Activated CD4-positive, alpha-beta memory T cell treated with anti-CD3 and anti-CD28 coated beads, Interleukin-2, amount 10 ng/mL, durations not matched to agents 7 days and 5 days (primary cell): ENCODE measurements at regions not wholly inside any gene's neighbourhood (a gene's known extent, or its start where the extent isn't known, plus 50 kb on each side); places are given as distances from the start of the nearest gene placed in this dataset.

Experiments used
- CTCF ChIA-PET: fragments of 350-600 bp; sonication (Branson Sonifier 250); formaldehyde crosslinking; loops from one replicate; lab custom pipeline; 2021; ENCODE audit warnings: antibody characterized with exemption, inconsistent platforms; lab: Charles Lee
- POLR2A ChIA-PET: fragments of 350-600 bp; sonication (Branson Sonifier 250); formaldehyde crosslinking; loops from one replicate; lab custom pipeline; 2021; ENCODE audit warnings: antibody characterized with exemption; lab: Charles Lee
- DNase-seq: peaks from one replicate; pipeline ENCODE4 v3.0.0-alpha.2; 2020
- H3K27ac Mint-ChIP-seq: one replicate; pipeline ENCODE4 v1.8.0; 2021; ENCODE audit warnings: mild to moderate bottlenecking, mixed read lengths
- H3K27me3 Mint-ChIP-seq: one replicate; pipeline ENCODE4 v1.8.0; 2021; ENCODE audit warnings: mixed read lengths
- H3K36me3 Mint-ChIP-seq: one replicate; pipeline ENCODE4 v1.8.0; 2021; ENCODE audit warnings: low read depth, mixed read lengths
- H3K4me1 Mint-ChIP-seq: one replicate; pipeline ENCODE4 v1.8.0; 2021; ENCODE audit warnings: mixed read lengths
- H3K4me3 Mint-ChIP-seq: one replicate; pipeline ENCODE4 v1.8.0; 2021; ENCODE audit warnings: mild to moderate bottlenecking, mixed read lengths
- H3K9me3 Mint-ChIP-seq: one replicate; pipeline ENCODE4 v1.8.0; 2021; ENCODE audit warnings: mixed read lengths

DNA sequence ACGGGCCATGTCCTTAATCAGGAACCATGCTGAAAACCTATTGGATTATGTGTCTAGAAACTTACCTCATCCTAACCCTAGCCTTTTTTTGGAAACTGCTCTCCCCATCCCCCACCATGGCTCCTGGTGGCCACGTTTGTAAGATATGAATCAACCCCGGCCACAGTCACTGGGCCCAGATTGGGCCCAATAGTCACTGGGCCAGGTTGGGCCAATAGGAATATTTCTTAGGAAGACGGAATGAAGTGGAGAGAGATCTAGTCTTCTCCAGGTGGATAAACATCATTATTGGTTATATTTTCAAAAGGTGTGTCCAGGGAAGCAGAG lies 468.7 kb downstream of the ARHGEF28 start:
- Mint-ChIP-seq H3K27ac (no peak overlapping the region), H3K9me3 (peaks cover 5% of the 10 kb centered on the region), H3K4me1 (no peaks in the 10 kb centered on the region), H3K36me3 (no peaks in the 10 kb centered on the region), H3K27me3 (peaks cover 5% of the 10 kb centered on the region), H3K4me3 (no peak overlapping the region)
- ChIA-PET CTCF (no interaction called here), POLR2A (no interaction called here)
- DNase-seq = no peak

DNA sequence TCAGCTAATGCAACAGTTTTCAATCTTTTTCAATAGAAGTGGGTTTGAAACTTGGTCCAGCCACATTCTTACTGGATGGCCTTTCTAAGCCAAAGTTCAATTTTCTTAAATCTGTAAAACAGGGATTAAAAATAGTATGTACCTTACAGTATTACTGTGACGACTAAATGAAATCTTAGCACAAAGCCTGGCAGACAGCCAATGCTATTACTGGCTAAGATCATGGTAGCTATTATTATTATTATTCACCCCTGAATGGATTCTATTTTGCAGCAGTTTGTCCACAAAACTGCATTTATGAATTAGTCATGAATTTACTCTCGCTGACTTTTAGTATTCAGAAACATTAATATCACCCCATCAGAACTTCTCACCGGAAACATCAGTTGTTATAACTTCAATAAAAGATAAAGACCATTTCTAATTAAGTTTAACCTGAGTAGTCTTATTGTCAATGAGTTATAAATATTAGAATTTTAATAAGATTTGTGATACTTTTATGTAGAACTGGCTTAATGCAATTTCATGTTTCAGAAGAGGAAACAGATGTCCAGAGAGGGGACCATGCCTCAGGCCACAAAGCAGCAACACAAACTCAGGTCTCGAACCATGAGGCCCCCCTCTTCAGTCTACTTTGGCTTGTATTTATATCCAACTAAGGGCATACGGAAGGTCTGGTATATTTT lies 468.2 kb downstream of the ARHGEF28 start:
- H3K36me3 Mint-ChIP-seq = no peaks in the 10 kb centered on the region
- H3K27me3 Mint-ChIP-seq = peaks cover 5% of the 10 kb centered on the region
- no peak for DNase-seq
- ChIA-PET POLR2A (no interaction called here), CTCF (no interaction called here)
- no peak overlapping the region for H3K4me3 Mint-ChIP-seq
- no peak overlapping the region for H3K27ac Mint-ChIP-seq
- H3K9me3 Mint-ChIP-seq = peaks cover 1% of the 10 kb centered on the region
- no peaks in the 10 kb centered on the region for H3K4me1 Mint-ChIP-seq

DNA sequence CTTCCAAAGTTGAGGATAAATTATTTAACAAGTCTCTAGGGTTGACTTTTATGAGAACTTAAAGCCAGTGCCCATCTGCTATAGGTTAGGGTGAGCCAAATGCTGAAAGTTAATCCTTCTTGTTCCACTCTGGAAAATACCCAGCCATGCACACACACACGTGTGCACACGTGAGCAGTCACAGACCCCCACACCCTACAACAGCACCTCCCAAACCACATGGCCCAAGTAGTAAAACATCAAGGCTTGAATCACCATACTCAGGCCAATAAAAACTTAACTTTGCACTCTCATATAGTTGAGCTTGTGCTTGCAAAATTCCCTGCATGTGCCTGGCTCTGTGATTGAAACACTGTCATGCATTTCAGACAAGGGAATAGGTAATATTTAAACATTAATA lies 467.6 kb downstream of the ARHGEF28 start:
- no peaks in the 10 kb centered on the region for H3K4me1 Mint-ChIP-seq
- ChIA-PET CTCF (no interaction called here), POLR2A (no interaction called here)
- H3K4me3 Mint-ChIP-seq = no peak overlapping the region
- no peaks in the 10 kb centered on the region for H3K9me3 Mint-ChIP-seq
- H3K36me3 Mint-ChIP-seq = no peaks in the 10 kb centered on the region
- peaks cover 8% of the 10 kb centered on the region for H3K27me3 Mint-ChIP-seq
- no peak for DNase-seq
- no peak overlapping the region for H3K27ac Mint-ChIP-seq

DNA sequence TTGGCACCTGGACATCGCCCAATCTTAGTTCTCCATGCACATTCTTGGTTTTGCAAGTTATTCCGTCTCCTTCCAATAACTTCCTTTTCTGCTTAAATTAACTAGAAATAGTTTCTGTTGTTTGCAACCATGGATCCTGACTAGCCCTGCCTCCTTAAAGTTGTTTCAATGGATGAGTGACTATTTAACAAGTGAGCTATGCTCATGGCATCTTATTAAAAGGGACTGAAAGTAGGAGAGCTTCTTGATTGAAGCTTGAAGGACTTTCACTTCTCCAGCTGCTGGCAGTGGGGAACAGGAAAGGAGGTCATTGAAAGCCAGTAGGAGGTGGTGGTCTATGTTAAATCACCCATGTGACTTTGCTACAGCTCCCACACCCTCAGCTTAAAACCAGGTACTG lies 466.8 kb downstream of the ARHGEF28 start:
- H3K27me3 Mint-ChIP-seq = peaks cover 5% of the 10 kb centered on the region
- ChIA-PET POLR2A (no interaction called here), CTCF (no interaction called here)
- H3K9me3 Mint-ChIP-seq = no peaks in the 10 kb centered on the region
- H3K27ac Mint-ChIP-seq = no peak overlapping the region
- DNase-seq = no peak
- H3K4me3 Mint-ChIP-seq = no peak overlapping the region
- no peaks in the 10 kb centered on the region for H3K4me1 Mint-ChIP-seq
- H3K36me3 Mint-ChIP-seq = no peaks in the 10 kb centered on the region

DNA sequence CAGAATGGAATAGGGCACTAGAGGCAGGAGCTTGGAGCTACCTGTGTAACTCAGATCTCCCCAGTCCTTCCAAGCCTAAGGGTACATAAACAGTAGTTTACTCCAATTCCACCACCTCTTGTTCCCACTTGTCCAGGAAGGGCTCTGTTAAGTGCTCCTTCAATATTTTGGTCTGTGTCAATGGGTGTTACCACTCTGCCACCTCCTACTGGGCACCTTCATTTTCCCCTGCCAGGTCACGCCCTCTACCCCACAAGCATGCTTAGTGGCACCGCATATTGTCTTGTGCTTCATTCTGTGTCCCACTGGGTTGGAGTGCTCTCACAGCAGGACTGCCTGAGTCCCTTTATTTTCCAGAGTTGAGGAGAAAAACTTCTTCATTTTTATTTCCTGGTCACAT lies 459.8 kb downstream of the ARHGEF28 start:
- Mint-ChIP-seq H3K4me1 (no peaks in the 10 kb centered on the region), H3K9me3 (no peaks in the 10 kb centered on the region), H3K27ac (no peak overlapping the region), H3K4me3 (no peak overlapping the region), H3K36me3 (no peaks in the 10 kb centered on the region), H3K27me3 (peaks cover 11% of the 10 kb centered on the region)
- ChIA-PET CTCF (no interaction called here), POLR2A (no interaction called here)
- no peak for DNase-seq

DNA sequence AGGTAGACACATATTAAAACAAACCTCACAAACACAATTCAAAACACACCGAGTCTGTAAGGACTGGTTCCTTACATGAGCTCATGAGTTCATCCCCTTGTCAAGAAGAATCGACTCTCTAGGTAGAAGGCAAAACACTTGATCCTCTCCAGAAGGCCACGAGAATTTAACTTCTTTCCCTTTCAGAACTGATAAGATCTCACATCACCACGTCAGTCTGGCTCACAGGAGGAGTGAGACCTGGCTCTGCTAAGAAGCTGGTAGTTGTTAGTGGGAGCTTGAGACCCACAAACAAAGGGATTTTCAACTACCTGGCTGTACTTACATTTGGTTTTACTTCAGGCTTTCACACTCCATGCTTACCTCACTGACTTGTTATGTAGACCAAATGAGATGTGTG lies 459.2 kb downstream of the ARHGEF28 start:
- DNase-seq = no peak
- Mint-ChIP-seq H3K4me3 (no peak overlapping the region), H3K27ac (no peak overlapping the region), H3K27me3 (peaks cover 11% of the 10 kb centered on the region), H3K9me3 (no peaks in the 10 kb centered on the region), H3K4me1 (no peaks in the 10 kb centered on the region), H3K36me3 (no peaks in the 10 kb centered on the region)
- POLR2A ChIA-PET = no interaction called here
- CTCF ChIA-PET = no interaction called here

DNA sequence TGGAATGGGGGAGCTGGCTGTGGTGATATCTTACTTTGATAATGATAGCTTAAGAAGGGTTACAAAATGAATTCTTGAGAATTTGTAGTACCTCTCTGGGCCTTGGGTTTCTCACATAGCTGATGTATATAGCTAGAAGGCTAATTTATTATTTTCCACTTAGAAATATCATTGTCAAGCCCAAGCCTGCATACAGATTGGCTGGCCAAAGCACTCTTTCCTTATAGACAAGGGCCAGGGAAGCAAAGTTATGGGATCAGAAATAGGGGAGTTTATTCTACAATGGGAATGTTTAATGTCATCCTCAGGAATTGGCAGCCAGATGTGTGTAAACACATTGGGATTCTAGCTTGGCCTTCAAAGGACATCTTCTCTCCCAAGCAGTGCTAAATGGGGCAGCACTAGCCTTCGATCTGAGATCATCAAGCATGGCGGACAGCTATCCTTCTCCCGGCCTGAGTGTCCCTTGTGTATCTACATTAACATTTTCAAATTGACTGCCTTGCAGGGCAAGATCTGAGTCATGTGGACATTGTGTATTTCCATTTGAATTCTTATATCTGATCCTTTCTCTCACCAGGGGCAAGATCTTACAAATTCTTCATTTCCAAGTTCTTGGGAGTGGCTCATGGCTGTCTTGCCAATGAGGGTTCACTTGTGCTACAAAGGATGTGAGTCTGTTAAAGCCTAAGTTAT lies 457.2 kb downstream of the ARHGEF28 start:
- peaks cover 7% of the 10 kb centered on the region for H3K27me3 Mint-ChIP-seq
- DNase-seq = no peak
- H3K4me1 Mint-ChIP-seq = no peaks in the 10 kb centered on the region
- CTCF ChIA-PET = no interaction called here
- H3K27ac Mint-ChIP-seq = no peak overlapping the region
- POLR2A ChIA-PET = no interaction called here
- H3K4me3 Mint-ChIP-seq = no peak overlapping the region
- no peaks in the 10 kb centered on the region for H3K9me3 Mint-ChIP-seq
- no peaks in the 10 kb centered on the region for H3K36me3 Mint-ChIP-seq

DNA sequence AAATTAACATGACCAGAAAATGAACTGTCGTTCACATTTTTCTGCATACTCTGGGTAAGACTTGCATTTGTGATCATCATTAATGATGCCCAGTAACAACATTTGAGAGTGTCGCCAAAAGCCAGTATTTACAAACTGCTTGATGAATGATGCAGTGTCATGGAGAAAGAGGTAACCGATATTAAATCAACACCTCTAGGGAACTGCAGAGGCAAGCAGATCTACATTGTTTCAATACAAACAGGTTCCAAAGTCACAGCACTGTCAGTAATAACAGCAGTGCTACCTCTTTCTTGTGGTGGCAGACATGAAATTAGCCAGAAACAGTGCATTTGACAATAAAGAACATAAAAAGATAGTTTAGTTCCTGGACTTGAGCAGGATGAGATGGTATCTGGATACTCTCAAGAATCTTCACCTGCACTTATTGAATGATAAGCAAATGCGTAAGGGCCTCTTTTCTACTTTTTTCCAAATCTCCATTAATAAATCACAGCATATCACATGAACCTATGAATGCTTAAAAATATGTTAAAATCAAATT lies 456.6 kb downstream of the ARHGEF28 start:
- H3K27me3 Mint-ChIP-seq = peaks cover 9% of the 10 kb centered on the region
- no peak overlapping the region for H3K27ac Mint-ChIP-seq
- no peaks in the 10 kb centered on the region for H3K36me3 Mint-ChIP-seq
- ChIA-PET POLR2A (no interaction called here), CTCF (no interaction called here)
- no peak for DNase-seq
- H3K9me3 Mint-ChIP-seq = no peaks in the 10 kb centered on the region
- H3K4me1 Mint-ChIP-seq = no peaks in the 10 kb centered on the region
- no peak overlapping the region for H3K4me3 Mint-ChIP-seq

DNA sequence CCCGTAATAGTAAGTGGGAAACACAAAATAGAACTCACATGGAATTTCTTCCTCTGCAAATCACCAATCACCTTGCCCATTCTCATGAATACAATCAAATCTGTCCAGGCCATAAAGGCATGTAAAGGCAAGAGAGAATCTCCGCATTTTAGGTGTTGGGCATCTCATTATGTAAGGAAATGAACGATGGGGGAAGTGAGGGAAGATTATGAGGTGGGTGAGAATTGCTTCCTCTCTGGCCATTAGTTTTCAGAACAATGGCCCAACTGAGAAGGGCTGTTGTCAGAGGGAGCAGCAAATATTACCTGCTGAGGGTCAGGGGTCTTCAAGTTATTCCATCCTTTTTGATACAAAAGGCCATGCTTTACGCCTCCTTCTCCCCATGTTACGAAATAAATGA lies 455.1 kb downstream of the ARHGEF28 start:
- Mint-ChIP-seq H3K9me3 (no peaks in the 10 kb centered on the region), H3K27me3 (peaks cover 11% of the 10 kb centered on the region), H3K27ac (no peak overlapping the region), H3K4me3 (no peak overlapping the region), H3K4me1 (no peaks in the 10 kb centered on the region), H3K36me3 (no peaks in the 10 kb centered on the region)
- POLR2A ChIA-PET = no interaction called here
- DNase-seq = no peak
- CTCF ChIA-PET = no interaction called here

DNA sequence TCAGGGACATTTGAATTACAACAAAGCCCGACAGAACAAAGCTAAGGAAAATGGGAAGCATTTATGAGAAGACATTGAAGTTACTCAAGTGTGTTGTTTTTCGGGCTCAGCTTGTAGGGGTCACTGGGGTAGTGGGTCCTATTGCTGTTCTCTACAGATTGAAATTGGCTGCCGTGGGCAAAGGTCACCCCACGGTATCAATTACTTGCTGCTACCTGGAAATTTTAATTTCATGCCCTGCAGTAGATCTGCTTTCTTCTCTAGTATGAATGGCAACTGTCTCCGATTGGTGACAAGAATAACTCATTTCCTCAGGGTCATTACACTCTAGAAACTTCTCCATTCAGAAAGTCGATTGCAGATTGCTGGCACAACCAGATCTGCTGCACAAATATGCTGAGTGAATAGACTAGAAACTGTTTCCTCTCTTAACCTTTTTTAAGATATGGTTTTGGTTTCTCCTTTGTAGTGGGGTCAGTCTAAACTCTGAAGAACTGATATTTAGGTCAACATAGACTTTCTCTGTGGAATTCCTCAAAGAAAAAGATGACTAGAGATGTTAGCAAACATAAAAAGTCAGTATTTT lies 454.1 kb downstream of the ARHGEF28 start:
- Mint-ChIP-seq H3K27ac (no peak overlapping the region), H3K9me3 (no peaks in the 10 kb centered on the region), H3K27me3 (peaks cover 9% of the 10 kb centered on the region), H3K4me3 (no peak overlapping the region), H3K4me1 (no peaks in the 10 kb centered on the region), H3K36me3 (no peaks in the 10 kb centered on the region)
- no peak for DNase-seq
- CTCF ChIA-PET = no interaction called here
- POLR2A ChIA-PET = no interaction called here

DNA sequence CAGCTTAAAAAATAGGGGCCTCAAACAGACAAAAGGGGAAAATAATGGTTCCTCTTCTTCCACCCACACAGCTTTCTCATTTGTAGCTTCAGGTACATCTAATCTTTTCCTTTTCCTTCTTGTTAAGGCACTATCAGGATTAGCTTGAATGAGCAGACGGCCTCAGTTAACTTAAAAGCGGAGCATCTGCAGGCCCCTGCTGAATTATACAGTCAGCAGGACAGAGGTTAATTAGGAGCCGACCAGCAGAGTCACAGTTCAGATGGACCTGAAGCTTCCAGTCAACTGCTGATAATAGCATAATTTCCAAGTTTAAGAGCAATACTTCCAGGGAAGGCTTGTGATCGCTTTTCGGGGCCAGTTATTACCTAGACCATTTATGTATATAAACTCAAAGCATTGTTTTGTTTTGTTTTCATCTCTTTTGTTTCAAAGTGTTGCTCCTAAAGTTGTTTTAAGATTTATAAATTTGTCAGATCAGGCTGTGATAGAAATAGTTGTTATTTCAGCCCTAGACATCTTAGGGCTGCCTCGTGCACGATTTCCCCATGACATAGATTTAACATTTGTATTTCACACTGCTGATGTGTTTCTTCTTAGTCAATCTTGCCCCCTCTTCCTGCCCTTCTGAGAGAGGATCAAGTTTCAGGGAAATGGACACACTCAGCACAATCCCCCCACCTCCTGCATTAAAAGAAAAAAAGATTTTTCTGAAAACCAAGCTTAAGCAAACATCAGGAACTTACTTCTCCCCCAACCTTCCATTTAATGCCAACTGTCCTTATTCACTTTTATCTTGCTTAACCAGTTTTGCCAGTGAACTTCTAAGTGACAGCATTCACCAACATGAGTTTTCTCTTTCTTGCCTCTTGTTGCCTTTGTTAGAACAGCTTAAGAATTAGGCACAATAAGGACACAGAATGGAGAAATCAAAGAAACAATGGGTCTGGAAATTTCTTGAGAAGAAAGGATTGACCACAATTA lies 449.8 kb downstream of the ARHGEF28 start:
- H3K4me1 Mint-ChIP-seq = no peaks in the 10 kb centered on the region
- CTCF ChIA-PET = no interaction called here
- H3K4me3 Mint-ChIP-seq = no peak overlapping the region
- no peak for DNase-seq
- H3K9me3 Mint-ChIP-seq = no peaks in the 10 kb centered on the region
- POLR2A ChIA-PET = no interaction called here
- no peaks in the 10 kb centered on the region for H3K36me3 Mint-ChIP-seq
- H3K27me3 Mint-ChIP-seq = peaks cover 9% of the 10 kb centered on the region
- no peak overlapping the region for H3K27ac Mint-ChIP-seq

DNA sequence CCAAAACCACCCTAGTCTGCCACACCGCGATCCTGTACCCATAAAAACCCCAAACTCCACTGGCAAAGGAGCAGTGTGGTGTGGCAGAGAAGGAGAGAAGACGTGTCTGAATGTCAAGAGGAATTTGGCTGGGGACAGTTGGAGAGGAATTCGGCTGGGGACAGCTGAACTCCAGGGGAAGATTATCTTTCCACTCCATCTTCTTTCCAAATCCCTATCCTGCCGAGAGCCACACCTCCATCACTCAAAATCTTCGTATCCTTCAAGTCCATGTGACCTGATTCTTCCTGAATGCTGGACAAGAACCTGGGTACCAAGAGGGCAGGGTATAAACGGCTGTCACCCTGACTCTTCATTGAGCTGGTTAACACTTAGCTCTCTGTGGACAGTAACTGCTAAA lies 448.1 kb downstream of the ARHGEF28 start:
- Mint-ChIP-seq H3K9me3 (no peaks in the 10 kb centered on the region), H3K36me3 (no peaks in the 10 kb centered on the region), H3K27ac (no peak overlapping the region), H3K27me3 (peaks cover 9% of the 10 kb centered on the region), H3K4me3 (no peak overlapping the region), H3K4me1 (no peaks in the 10 kb centered on the region)
- no peak for DNase-seq
- POLR2A ChIA-PET = no interaction called here
- CTCF ChIA-PET = no interaction called here

DNA sequence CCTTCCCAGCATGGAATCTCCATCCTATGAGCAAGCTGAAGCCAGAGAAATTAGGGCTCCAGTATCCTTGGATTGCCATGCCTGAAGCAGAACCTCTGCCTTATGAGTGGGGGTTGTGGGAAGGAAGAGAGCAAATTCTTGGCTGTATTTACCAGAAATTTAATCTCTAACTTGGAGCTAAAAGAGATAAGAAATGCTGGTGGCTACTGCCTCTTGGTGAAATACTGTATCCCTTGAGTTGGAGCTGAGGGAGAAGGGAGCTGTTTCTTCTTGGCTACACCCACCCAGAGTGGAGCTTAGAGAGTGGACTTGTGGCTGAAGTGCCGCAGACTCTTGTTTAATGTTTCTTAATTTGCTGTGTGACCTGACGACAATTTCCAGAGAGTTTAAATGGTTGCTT lies 447.3 kb downstream of the ARHGEF28 start:
- CTCF ChIA-PET = no interaction called here

More for the DNA sequence above, 447.3 kb downstream of the ARHGEF28 start:
- no peak overlapping the region for H3K4me3 Mint-ChIP-seq
- no peaks in the 10 kb centered on the region for H3K4me1 Mint-ChIP-seq
- POLR2A ChIA-PET = no interaction called here
- H3K9me3 Mint-ChIP-seq = no peaks in the 10 kb centered on the region
- no peak overlapping the region for H3K27ac Mint-ChIP-seq
- H3K27me3 Mint-ChIP-seq = peaks cover 9% of the 10 kb centered on the region
- H3K36me3 Mint-ChIP-seq = no peaks in the 10 kb centered on the region
- no peak for DNase-seq
